ENCODE measurements at regions not wholly inside any gene's neighbourhood (a gene's known extent, or its start where the extent isn't known, plus 50 kb on each side); places are given as distances from the start of the nearest gene placed in this dataset.
"Not testable (repeated sequence)": the region's sequence is repeated elsewhere in the genome, so short reads cannot be mapped to it uniquely, and the experiment has no call there.

- intact Hi-C loops (cut with micrococcal nuclease); H3K4me1 ChIP-seq (ENCODE audit: control insufficient read depth in 2 of 2, insufficient read depth in 2 of 2, low read length in 2 of 2); H3K27me3 ChIP-seq (ENCODE audit: control insufficient read depth in 2 of 2, insufficient read depth in 2 of 2, low read length in 2 of 2); H3K4me3 Mint-ChIP-seq; H3K27ac ChIP-seq (ENCODE audit: low read depth, low read length); H3K36me3 Mint-ChIP-seq; H3K9me3 ChIP-seq (ENCODE audit: control insufficient read depth in 2 of 3, low read length in 3 of 3); DNase-seq; H3K27ac Mint-ChIP-seq; H3K4me1 Mint-ChIP-seq; CTCF ChIA-PET; ATAC-seq; POLR2A ChIA-PET; H3K9me3 Mint-ChIP-seq; H3K4me3 ChIP-seq (ENCODE audit: low read length); H3K36me3 ChIP-seq (ENCODE audit: control insufficient read depth in 2 of 3, insufficient read depth in 3 of 3, low read length in 3 of 3): not testable (repeated sequence)
- H3K27me3 Mint-ChIP-seq: peaks cover 5 to 11% (median 8%) of the 10 kb centered on the region in 5 donors
Measured at GRCh38 chr13:52324831-52325230, 81.1 kb downstream of the THSD1 start.

- Mint-ChIP-seq H3K27ac (no peak overlapping the region), H3K9me3 (peaks cover 0 to 2% (median 0%) of the 10 kb centered on the region in 11 donors), H3K27me3 (peaks cover 12 to 27% (median 22%) of the 10 kb centered on the region in 5 donors), H3K4me1 (no peaks in the 10 kb centered on the region), H3K36me3 (peaks cover 0 to 2% (median 0%) of the 10 kb centered on the region in 5 donors), H3K4me3 (no peak overlapping the region)
- no peak for DNase-seq
- ChIA-PET CTCF (no interaction called here), POLR2A (no interaction called here)
- no peaks in the 10 kb centered on the region for H3K4me1 ChIP-seq (ENCODE audit: control insufficient read depth in 2 of 2, insufficient read depth in 2 of 2, low read length in 2 of 2)
- H3K27me3 ChIP-seq (ENCODE audit: control insufficient read depth in 2 of 2, insufficient read depth in 2 of 2, low read length in 2 of 2): no peaks in the 10 kb centered on the region
- H3K27ac ChIP-seq (ENCODE audit: low read depth, low read length): no peak overlapping the region
- H3K9me3 ChIP-seq (ENCODE audit: control insufficient read depth in 2 of 3, low read length in 3 of 3): no peaks in the 10 kb centered on the region
- intact Hi-C loops (cut with micrococcal nuclease): no loop called here
- no peaks in the 10 kb centered on the region for H3K36me3 ChIP-seq (ENCODE audit: control insufficient read depth in 2 of 3, insufficient read depth in 3 of 3, low read length in 3 of 3)
- no peak overlapping the region for H3K4me3 ChIP-seq (ENCODE audit: low read length)
- ATAC-seq: no peak
Measured at GRCh38 chr13:52319876-52320275, 86.1 kb downstream of the THSD1 start.

GRCh38 chr13:52309833-52310232 lies 96.1 kb downstream of the THSD1 start:
- intact Hi-C loops (cut with micrococcal nuclease); H3K36me3 ChIP-seq (ENCODE audit: control insufficient read depth in 2 of 3, insufficient read depth in 3 of 3, low read length in 3 of 3); H3K9me3 ChIP-seq (ENCODE audit: control insufficient read depth in 2 of 3, low read length in 3 of 3); H3K36me3 Mint-ChIP-seq; DNase-seq; H3K27ac ChIP-seq (ENCODE audit: low read depth, low read length); H3K4me1 Mint-ChIP-seq; CTCF ChIA-PET; H3K27me3 ChIP-seq (ENCODE audit: control insufficient read depth in 2 of 2, insufficient read depth in 2 of 2, low read length in 2 of 2); H3K4me3 Mint-ChIP-seq; H3K27ac Mint-ChIP-seq; H3K4me3 ChIP-seq (ENCODE audit: low read length); POLR2A ChIA-PET; H3K4me1 ChIP-seq (ENCODE audit: control insufficient read depth in 2 of 2, insufficient read depth in 2 of 2, low read length in 2 of 2); ATAC-seq: not testable (repeated sequence)
- Mint-ChIP-seq H3K27me3 (peaks cover 0 to 24% (median 14%) of the 10 kb centered on the region in 5 donors), H3K9me3 (peaks cover 6 to 34% (median 14%) of the 10 kb centered on the region in 11 donors)

DNA sequence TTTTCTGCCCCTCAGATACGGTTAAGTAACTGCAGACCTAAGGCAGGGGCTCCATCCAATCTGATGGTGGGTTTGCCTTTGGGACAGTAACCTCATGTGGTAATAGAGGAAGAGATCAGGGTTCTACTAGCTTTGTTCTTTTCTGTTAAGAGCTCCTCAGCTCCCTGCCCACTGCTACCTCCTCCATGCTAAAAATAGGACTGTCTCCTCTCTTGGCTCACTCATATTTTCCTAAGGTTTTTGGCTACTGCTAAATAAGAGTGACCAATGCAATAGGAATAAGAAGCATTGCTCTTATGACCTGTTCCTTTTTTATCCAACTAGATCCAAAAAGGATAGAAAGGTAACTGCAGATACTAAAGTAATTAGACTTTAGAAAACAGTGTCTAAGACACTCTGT lies 99.6 kb downstream of the THSD1 start:
- H3K9me3 Mint-ChIP-seq: peaks cover 6 to 30% (median 13%) of the 10 kb centered on the region in 11 donors
- POLR2A ChIA-PET: not testable (repeated sequence)

DNA sequence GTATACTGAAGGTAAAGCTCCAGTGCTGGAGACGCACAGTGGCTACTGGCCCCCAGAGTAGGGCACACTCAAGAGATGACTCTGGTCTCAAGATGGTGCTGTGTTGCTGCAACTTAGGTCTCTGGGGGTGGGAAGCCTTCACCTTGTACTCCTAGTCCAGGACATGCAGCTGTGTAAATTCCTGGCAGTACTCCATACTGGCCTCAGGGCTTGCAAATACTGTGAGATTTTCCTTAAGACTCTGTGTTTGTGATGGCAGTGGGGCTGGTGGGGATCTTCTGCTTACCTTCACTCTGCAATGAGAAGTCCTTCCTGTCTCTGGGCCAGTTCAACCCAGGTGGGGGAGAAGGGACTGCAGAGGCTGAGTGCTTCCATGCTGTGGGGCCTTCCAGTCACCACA lies 102.9 kb downstream of the THSD1 start:
- H3K36me3 ChIP-seq (ENCODE audit: control insufficient read depth in 2 of 3, insufficient read depth in 3 of 3, low read length in 3 of 3); H3K4me1 Mint-ChIP-seq; intact Hi-C loops (cut with micrococcal nuclease); H3K27me3 Mint-ChIP-seq; POLR2A ChIA-PET; DNase-seq; H3K4me3 Mint-ChIP-seq; H3K27ac ChIP-seq (ENCODE audit: low read depth, low read length); H3K27me3 ChIP-seq (ENCODE audit: control insufficient read depth in 2 of 2, insufficient read depth in 2 of 2, low read length in 2 of 2); H3K36me3 Mint-ChIP-seq; H3K27ac Mint-ChIP-seq; CTCF ChIA-PET; H3K4me3 ChIP-seq (ENCODE audit: low read length); H3K9me3 ChIP-seq (ENCODE audit: control insufficient read depth in 2 of 3, low read length in 3 of 3); H3K4me1 ChIP-seq (ENCODE audit: control insufficient read depth in 2 of 2, insufficient read depth in 2 of 2, low read length in 2 of 2); ATAC-seq: not testable (repeated sequence)
- H3K9me3 Mint-ChIP-seq: peaks cover 0 to 22% (median 6%) of the 10 kb centered on the region in 11 donors

More for the DNA sequence above, 99.6 kb downstream of the THSD1 start:
- H3K27me3 ChIP-seq (ENCODE audit: control insufficient read depth in 2 of 2, insufficient read depth in 2 of 2, low read length in 2 of 2); CTCF ChIA-PET; H3K9me3 ChIP-seq (ENCODE audit: control insufficient read depth in 2 of 3, low read length in 3 of 3); H3K4me1 Mint-ChIP-seq; DNase-seq; H3K27ac Mint-ChIP-seq; H3K36me3 ChIP-seq (ENCODE audit: control insufficient read depth in 2 of 3, insufficient read depth in 3 of 3, low read length in 3 of 3); H3K4me3 ChIP-seq (ENCODE audit: low read length); ATAC-seq; H3K4me1 ChIP-seq (ENCODE audit: control insufficient read depth in 2 of 2, insufficient read depth in 2 of 2, low read length in 2 of 2); H3K27ac ChIP-seq (ENCODE audit: low read depth, low read length); H3K4me3 Mint-ChIP-seq; H3K36me3 Mint-ChIP-seq; intact Hi-C loops (cut with micrococcal nuclease): not testable (repeated sequence)
- H3K27me3 Mint-ChIP-seq: peaks cover 0 to 10% (median 6%) of the 10 kb centered on the region in 5 donors

DNA sequence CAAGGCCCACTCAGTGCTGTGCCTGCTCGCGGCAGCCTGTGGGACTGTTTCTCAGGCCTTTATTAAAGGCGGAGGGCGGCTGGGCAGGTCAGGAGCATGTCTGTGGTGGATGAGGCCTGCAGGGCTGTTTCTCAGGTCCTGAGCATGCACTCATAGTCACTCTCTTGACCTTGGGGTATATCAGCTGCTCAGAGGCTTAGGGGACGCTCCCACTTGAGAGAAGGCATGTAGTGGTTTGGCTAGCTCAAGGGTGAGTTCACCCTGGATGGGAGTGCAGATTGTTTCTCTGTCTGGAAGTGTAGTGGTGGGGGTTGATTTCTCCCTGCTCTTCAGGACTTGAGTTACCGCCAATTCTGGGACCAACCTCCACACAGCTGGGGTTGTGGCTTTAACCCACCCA lies 103.3 kb downstream of the THSD1 start:
- H3K36me3 ChIP-seq (ENCODE audit: control insufficient read depth in 2 of 3, insufficient read depth in 3 of 3, low read length in 3 of 3); intact Hi-C loops (cut with micrococcal nuclease); H3K36me3 Mint-ChIP-seq; H3K4me1 Mint-ChIP-seq; H3K27me3 Mint-ChIP-seq; DNase-seq; H3K4me3 Mint-ChIP-seq; POLR2A ChIA-PET; H3K4me1 ChIP-seq (ENCODE audit: control insufficient read depth in 2 of 2, insufficient read depth in 2 of 2, low read length in 2 of 2); CTCF ChIA-PET; ATAC-seq; H3K4me3 ChIP-seq (ENCODE audit: low read length); H3K27ac Mint-ChIP-seq; H3K27me3 ChIP-seq (ENCODE audit: control insufficient read depth in 2 of 2, insufficient read depth in 2 of 2, low read length in 2 of 2); H3K27ac ChIP-seq (ENCODE audit: low read depth, low read length); H3K9me3 ChIP-seq (ENCODE audit: control insufficient read depth in 2 of 3, low read length in 3 of 3): not testable (repeated sequence)
- peaks cover 0 to 22% (median 6%) of the 10 kb centered on the region in 11 donors for H3K9me3 Mint-ChIP-seq

DNA sequence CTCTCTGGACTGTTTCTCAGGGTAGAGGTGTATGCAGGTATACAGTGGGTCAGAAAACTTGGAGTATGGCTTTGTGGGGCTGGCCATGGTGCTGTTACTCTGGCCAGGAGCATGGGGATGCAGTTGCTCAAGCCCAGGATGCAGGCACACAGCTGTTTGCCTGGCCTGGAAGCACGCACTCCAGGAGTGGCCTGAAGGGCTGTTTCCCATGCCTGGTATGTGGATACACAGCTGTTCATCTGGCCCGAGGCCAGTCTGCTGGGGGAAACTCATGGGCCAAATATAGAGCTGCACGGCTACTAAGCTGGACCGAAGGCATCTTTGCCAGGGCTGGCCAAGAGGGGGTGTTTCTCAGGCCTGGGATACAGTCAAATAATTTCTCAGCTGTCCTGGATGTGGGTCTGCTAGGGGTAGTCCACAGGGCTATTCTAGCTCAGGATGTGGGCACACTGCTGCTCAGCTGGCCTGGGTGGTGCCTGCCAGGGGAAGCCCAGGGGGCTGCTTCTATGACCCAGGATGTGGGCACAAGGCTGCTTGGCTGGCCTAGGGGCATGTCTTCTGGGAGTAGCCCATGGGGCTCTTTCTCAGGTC lies 104.1 kb downstream of the THSD1 start:
- DNase-seq; CTCF ChIA-PET; H3K27me3 ChIP-seq (ENCODE audit: control insufficient read depth in 2 of 2, insufficient read depth in 2 of 2, low read length in 2 of 2); H3K4me1 Mint-ChIP-seq; ATAC-seq; H3K36me3 Mint-ChIP-seq; H3K9me3 ChIP-seq (ENCODE audit: control insufficient read depth in 2 of 3, low read length in 3 of 3); H3K4me3 Mint-ChIP-seq; H3K27ac Mint-ChIP-seq; H3K4me1 ChIP-seq (ENCODE audit: control insufficient read depth in 2 of 2, insufficient read depth in 2 of 2, low read length in 2 of 2); H3K27ac ChIP-seq (ENCODE audit: low read depth, low read length); H3K4me3 ChIP-seq (ENCODE audit: low read length); intact Hi-C loops (cut with micrococcal nuclease); POLR2A ChIA-PET; H3K36me3 ChIP-seq (ENCODE audit: control insufficient read depth in 2 of 3, insufficient read depth in 3 of 3, low read length in 3 of 3); H3K27me3 Mint-ChIP-seq: not testable (repeated sequence)
- H3K9me3 Mint-ChIP-seq: peaks cover 0 to 22% (median 6%) of the 10 kb centered on the region in 11 donors
